ENCODE measurements at regions not wholly inside any gene's neighbourhood (a gene's known extent, or its start where the extent isn't known, plus 50 kb on each side); places are given as distances from the start of the nearest gene placed in this dataset.
"Not testable (repeated sequence)": the region's sequence is repeated elsewhere in the genome, so short reads cannot be mapped to it uniquely, and the experiment has no call there.

DNA sequence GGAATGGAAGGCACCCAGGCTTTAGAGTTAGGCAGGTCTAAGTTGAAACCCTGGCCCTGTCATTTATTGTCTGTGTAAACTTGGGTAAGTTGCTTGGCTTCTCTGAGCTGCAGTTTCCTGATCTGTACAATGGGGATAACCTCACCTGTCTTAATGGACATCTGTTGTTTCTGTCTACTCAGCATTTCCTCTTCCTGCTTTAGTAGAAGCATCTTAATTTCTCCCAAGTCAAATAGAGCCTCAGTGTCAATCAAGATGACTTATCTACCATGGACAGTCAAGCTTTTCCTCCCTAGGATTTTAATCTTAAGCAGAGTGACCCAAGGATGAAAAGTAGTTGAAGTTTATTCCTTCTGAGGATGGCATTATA is 119.7 kb downstream of the FZD1 start:
- no peak for ATAC-seq

DNA sequence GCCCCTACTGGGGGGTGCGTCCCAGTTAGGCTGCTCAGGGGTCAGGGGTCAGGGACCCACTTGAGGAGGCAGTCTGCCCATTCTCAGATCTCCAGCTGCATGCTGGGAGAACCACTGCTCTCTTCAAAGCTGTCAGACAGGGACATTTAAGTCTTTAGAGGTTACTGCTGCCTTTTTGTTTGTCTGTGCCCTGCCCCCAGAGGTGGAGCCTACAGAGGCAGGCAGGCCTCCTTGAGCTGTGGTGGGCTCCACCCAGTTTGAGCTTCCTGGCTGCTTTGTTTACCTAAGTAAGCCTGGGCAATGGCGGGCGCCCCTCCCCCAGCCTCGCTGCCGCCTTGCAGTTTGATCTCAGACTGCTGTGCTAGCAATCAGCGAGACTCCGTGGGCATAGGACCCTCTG is 130.5 kb downstream of the FZD1 start:
- H3K4me3 ChIP-seq (ENCODE audit: low read length); H3K27me3 ChIP-seq (ENCODE audit: control insufficient read depth, insufficient read depth, low read length); H3K36me3 ChIP-seq (ENCODE audit: control insufficient read depth, insufficient read depth, low read length); ATAC-seq; H3K4me3 Mint-ChIP-seq; DNase-seq; H3K4me1 Mint-ChIP-seq; H3K36me3 Mint-ChIP-seq; H3K27me3 Mint-ChIP-seq (ENCODE audit: low read depth in 2 of 2); H3K27ac ChIP-seq (ENCODE audit: low read length); H3K9me3 ChIP-seq (ENCODE audit: control insufficient read depth, insufficient read depth, low read length); intact Hi-C loops (cut with micrococcal nuclease); H3K27ac Mint-ChIP-seq; H3K4me1 ChIP-seq (ENCODE audit: control insufficient read depth, insufficient read depth, low read length): not testable (repeated sequence)
- 60% methylated on average over 1 of the region's 7 CpGs for WGBS (ENCODE audit: insufficient coverage)
- peaks cover 12 to 16% of the 10 kb centered on the region in 2 donors for H3K9me3 Mint-ChIP-seq

More for the DNA sequence above, 119.7 kb downstream of the FZD1 start:
- Histone ChIP-seq H3K4me3 (ENCODE audit: low read length) (no peak overlapping the region), H3K36me3 (ENCODE audit: control insufficient read depth, insufficient read depth, low read length) (no peaks in the 10 kb centered on the region), H3K27ac (ENCODE audit: low read length) (no peak overlapping the region), H3K4me1 (ENCODE audit: control insufficient read depth, insufficient read depth, low read length) (no peaks in the 10 kb centered on the region), H3K27me3 (ENCODE audit: control insufficient read depth, insufficient read depth, low read length) (no peaks in the 10 kb centered on the region), H3K9me3 (ENCODE audit: control insufficient read depth, insufficient read depth, low read length) (no peaks in the 10 kb centered on the region)
- TF ChIP-seq, protein P1, sequence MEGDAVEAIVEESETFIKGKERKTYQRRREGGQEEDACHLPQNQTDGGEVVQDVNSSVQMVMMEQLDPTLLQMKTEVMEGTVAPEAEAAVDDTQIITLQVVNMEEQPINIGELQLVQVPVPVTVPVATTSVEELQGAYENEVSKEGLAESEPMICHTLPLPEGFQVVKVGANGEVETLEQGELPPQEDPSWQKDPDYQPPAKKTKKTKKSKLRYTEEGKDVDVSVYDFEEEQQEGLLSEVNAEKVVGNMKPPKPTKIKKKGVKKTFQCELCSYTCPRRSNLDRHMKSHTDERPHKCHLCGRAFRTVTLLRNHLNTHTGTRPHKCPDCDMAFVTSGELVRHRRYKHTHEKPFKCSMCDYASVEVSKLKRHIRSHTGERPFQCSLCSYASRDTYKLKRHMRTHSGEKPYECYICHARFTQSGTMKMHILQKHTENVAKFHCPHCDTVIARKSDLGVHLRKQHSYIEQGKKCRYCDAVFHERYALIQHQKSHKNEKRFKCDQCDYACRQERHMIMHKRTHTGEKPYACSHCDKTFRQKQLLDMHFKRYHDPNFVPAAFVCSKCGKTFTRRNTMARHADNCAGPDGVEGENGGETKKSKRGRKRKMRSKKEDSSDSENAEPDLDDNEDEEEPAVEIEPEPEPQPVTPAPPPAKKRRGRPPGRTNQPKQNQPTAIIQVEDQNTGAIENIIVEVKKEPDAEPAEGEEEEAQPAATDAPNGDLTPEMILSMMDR (IDR thresholded peaks at IDR 0.05), result no peak
- no peak overlapping the region for H3K4me3 Mint-ChIP-seq
- intact Hi-C loops (cut with micrococcal nuclease), result no loop called here
- no peaks in the 10 kb centered on the region for H3K36me3 Mint-ChIP-seq
- no peak for DNase-seq
- no peaks in the 10 kb centered on the region for H3K4me1 Mint-ChIP-seq
- H3K27ac Mint-ChIP-seq, result no peak overlapping the region
- peaks cover 11 to 12% of the 10 kb centered on the region in 2 donors for H3K9me3 Mint-ChIP-seq
- H3K27me3 Mint-ChIP-seq (ENCODE audit: low read depth in 2 of 2), result no peaks in the 10 kb centered on the region

DNA sequence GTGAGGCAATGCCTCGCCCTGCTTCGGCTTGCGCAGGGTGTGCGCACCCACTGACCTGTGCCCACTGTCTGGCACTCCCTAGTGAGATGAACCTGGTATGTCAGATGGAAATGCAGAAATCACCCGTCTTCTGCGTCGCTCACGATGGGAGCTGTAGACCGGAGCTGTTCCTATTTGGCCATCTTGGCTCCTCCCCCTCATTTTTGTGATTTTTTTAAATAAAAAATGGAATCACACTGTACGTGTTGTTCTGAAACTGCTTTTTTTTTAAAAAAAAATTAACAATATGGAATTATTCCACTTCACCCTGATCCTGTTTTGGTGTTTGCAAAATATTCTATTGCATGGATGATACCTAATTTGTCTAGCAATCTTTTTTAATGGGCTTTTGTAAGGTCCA is 131.1 kb downstream of the FZD1 start:
- H3K27me3 ChIP-seq (ENCODE audit: control insufficient read depth, insufficient read depth, low read length); H3K27ac Mint-ChIP-seq; H3K27ac ChIP-seq (ENCODE audit: low read length); H3K27me3 Mint-ChIP-seq (ENCODE audit: low read depth in 2 of 2); H3K36me3 Mint-ChIP-seq; DNase-seq; H3K4me1 Mint-ChIP-seq; H3K36me3 ChIP-seq (ENCODE audit: control insufficient read depth, insufficient read depth, low read length); H3K4me1 ChIP-seq (ENCODE audit: control insufficient read depth, insufficient read depth, low read length); H3K4me3 ChIP-seq (ENCODE audit: low read length); ATAC-seq; intact Hi-C loops (cut with micrococcal nuclease); H3K4me3 Mint-ChIP-seq; H3K9me3 ChIP-seq (ENCODE audit: control insufficient read depth, insufficient read depth, low read length): not testable (repeated sequence)
- 96% methylated on average over 9 of the region's 10 CpGs for WGBS (ENCODE audit: insufficient coverage)
- peaks cover 14 to 18% of the 10 kb centered on the region in 2 donors for H3K9me3 Mint-ChIP-seq

DNA sequence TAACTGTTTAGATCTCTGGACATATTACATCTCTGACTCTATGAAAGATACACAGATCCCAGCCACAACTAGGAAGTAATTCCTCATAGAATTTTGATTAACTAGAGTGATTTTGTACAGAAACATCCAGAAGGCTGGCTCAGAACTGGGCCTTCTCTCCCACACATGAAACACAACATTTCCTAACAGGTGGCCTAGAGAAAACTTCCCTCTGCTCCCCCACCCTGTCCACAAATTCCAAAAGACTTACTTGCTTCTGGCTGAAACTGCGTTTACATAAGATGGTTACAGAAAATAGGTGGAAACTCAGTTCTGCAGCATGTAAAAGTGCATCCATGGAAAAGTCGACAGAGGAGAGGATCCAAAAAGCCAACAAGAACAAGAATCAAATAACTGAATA is 132.9 kb downstream of the FZD1 start:
- DNase-seq, result no peak
- Histone ChIP-seq H3K36me3 (ENCODE audit: control insufficient read depth, insufficient read depth, low read length) (no peaks in the 10 kb centered on the region), H3K4me1 (ENCODE audit: control insufficient read depth, insufficient read depth, low read length) (no peaks in the 10 kb centered on the region), H3K27ac (ENCODE audit: low read length) (no peak overlapping the region), H3K27me3 (ENCODE audit: control insufficient read depth, insufficient read depth, low read length) (no peaks in the 10 kb centered on the region), H3K4me3 (ENCODE audit: low read length) (no peak overlapping the region), H3K9me3 (ENCODE audit: control insufficient read depth, insufficient read depth, low read length) (peaks cover 3% of the 10 kb centered on the region)
- whole genome bisulfite sequencing (ENCODE audit: insufficient coverage), result 81% methylated on average over 2 of the region's 2 CpGs
- TF ChIP-seq, protein P1 (IDR thresholded peaks at IDR 0.05), result no peak
- ATAC-seq, result no peak
- Mint-ChIP-seq H3K4me1 (no peaks in the 10 kb centered on the region), H3K27me3 (ENCODE audit: low read depth in 2 of 2) (no peaks in the 10 kb centered on the region), H3K27ac (no peak overlapping the region), H3K9me3 (peaks cover 21 to 25% of the 10 kb centered on the region in 2 donors), H3K36me3 (no peaks in the 10 kb centered on the region), H3K4me3 (no peak overlapping the region)
- intact Hi-C loops (cut with micrococcal nuclease), result no loop called here

DNA sequence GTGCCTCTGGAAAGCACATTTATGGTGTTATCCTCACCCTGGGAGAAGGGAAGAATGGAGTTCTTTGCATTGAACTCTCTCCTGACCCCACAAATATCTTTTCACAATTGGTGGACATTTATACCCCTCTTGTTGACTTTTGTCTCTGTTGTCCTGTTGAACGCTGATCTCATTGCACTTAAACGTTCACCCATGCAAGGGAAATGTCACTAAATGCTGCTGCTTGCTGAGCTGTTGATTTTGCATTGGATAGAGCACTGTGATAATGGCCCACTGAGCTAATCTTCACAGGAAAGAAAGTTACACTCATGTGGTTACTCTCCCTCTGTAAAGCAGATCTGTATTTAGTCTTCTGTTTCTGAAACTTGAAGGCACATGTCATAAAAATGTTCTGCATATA is 133.4 kb downstream of the FZD1 start:
- no peaks in the 10 kb centered on the region for H3K27me3 Mint-ChIP-seq (ENCODE audit: low read depth in 2 of 2)
- peaks cover 21 to 28% of the 10 kb centered on the region in 2 donors for H3K9me3 Mint-ChIP-seq
- H3K4me3 Mint-ChIP-seq, result no peak overlapping the region
- intact Hi-C loops (cut with micrococcal nuclease), result no loop called here
- WGBS (ENCODE audit: insufficient coverage), result 75% methylated on average over 2 of the region's 2 CpGs
- Histone ChIP-seq H3K9me3 (ENCODE audit: control insufficient read depth, insufficient read depth, low read length) (peaks cover 3% of the 10 kb centered on the region), H3K4me3 (ENCODE audit: low read length) (no peak overlapping the region), H3K27ac (ENCODE audit: low read length) (no peak overlapping the region), H3K36me3 (ENCODE audit: control insufficient read depth, insufficient read depth, low read length) (no peaks in the 10 kb centered on the region), H3K27me3 (ENCODE audit: control insufficient read depth, insufficient read depth, low read length) (no peaks in the 10 kb centered on the region), H3K4me1 (ENCODE audit: control insufficient read depth, insufficient read depth, low read length) (no peaks in the 10 kb centered on the region)
- ATAC-seq, result no peak
- H3K36me3 Mint-ChIP-seq, result no peaks in the 10 kb centered on the region
- no peaks in the 10 kb centered on the region for H3K4me1 Mint-ChIP-seq
- TF ChIP-seq, protein P1 (IDR thresholded peaks at IDR 0.05), result no peak
- no peak for DNase-seq
- H3K27ac Mint-ChIP-seq, result no peak overlapping the region

All from natural killer cell (primary cell).